CD4-positive, alpha-beta T cell treated with Interleukin-15 for 1 hour (primary cell): ENCODE measurements at regions not wholly inside any gene's neighbourhood (a gene's known extent, or its start where the extent isn't known, plus 50 kb on each side); places are given as distances from the start of the nearest gene placed in this dataset.
"Not testable (repeated sequence)": the region's sequence is repeated elsewhere in the genome, so short reads cannot be mapped to it uniquely, and the experiment has no call there.

Experiments
- DNase-seq: peaks from one replicate; pipeline ENCODE4 v3.0.0-alpha.2; 2020

DNA sequence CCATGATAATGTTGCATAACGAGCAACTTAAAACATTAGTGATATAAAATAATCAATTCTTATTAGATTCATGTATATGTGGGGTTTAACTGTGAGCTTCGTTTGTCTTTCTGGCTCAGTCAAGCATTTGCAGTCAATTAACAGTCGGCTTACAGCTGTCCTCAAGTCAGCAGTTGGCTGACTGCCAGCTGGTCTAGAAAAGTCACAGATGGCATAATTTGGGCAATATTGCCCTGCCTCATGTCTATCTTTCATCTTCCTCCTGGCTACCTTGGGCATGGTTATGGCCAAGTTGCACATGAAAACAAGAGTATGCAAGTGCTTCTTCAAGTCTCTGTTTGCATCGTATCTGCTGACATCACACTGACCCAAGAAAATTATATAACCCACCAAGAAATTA, 186.1 kb upstream of the ZWINT start:
- DNase-seq, result no peak

DNA sequence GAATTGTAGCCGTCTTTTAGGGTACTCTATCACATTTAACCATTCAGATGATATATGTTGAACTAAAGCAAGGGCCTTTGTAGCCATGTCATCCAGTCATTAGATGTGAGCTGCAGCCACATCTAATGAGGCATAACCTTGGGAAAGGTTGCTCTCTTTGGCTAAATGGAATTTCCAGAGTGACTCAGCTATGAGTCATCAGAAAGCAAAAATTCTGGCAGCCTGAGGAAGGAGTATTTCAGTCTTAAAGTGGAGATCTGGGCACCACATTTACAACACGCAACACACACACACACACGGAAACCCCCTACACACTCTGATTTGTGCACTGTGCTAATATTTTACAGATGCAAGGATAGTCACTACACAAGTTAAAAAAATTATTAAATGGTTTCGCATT, 176.9 kb upstream of the ZWINT start:
- DNase-seq, result no peak

DNA sequence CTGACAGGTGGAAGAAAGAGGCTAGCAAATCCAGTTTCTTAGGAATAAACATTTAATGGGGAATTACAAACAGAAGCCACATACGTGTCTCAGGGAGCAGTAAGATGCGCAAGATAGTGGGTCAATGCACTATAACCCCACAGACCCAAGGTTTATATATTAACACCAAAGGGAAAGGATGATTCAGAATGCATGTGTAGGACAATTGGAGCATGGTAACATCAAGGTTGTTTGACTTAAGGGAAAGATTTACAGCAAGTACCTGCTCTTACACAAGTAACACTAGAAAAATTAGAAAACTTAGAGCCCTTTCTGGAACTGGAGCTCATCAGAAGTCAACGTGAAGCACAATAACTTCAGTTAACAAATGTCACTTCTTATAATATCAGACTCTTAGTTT, 161.1 kb upstream of the ZWINT start:
- no peak for DNase-seq

DNA sequence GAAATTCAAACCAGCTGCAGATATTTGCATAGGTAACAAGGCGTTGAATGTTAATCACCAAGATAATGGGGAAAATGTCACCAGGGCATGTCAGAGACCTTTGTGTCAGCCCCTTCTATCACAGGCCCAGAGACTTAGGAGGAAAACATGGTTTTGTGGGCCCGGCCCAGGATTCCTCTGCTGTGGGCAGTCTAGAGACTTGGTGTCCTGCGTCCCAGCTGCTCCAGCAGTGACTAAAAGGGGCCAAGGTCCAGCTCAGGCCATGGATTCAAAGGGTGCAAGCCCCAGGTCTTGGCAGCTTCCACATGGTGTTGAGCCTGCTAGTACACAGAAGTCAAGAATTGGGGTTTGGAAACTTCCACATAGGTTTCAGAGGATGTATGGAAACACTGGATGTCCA, 147.5 kb upstream of the ZWINT start:
- no peak for DNase-seq

DNA sequence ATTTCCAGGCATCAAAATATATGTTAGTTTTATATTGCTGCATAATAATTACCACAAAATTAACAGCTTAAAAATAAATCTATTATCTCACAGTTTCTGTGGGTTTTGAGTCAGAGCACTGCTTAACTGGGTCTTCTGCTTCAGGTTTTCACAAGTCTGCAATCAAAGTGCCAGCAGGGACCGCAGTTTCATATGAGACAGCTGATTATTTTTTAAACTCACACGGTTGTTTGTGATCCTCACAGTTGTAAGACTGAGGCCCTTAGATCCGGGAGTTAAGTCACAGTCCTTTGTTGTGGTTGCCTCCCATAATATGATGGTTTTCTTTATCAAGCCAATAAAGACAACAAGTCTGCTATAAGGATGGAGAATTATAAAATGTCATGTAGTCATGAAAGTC, 146.0 kb upstream of the ZWINT start:
- no peak for DNase-seq

DNA sequence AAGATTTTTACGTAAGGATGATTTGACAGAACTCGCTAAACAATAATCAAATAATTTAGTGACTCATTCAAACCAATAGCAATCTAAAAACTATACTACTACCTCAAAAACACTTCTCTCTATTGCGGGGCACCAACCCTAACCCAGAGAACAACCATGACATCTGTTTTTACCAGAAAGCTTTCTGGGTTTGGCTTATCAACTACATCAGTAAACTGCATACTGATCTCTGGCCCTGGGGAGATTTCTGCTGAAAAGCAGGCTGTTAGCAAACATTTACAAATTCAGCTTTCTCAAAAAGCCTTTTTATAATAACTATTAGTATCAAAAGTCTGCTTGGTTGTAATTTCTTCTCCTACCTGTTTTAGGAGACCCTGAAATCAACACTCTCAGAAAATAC, 144.5 kb upstream of the ZWINT start:
- no peak for DNase-seq

DNA sequence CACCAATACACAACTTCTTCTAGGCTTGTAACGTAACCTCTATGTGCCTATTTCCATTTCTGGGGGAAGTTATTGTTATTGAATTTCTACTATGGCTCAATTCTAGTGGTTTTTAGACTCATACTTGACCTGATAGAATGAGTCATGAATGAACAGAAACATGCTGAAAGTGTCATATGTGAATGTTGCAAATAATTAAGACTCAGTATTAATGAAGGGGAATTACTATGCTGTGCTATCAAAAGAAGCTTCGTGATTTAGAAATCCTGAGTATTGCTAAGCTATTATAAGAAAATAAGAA, 135.1 kb upstream of the ZWINT start:
- no peak for DNase-seq

DNA sequence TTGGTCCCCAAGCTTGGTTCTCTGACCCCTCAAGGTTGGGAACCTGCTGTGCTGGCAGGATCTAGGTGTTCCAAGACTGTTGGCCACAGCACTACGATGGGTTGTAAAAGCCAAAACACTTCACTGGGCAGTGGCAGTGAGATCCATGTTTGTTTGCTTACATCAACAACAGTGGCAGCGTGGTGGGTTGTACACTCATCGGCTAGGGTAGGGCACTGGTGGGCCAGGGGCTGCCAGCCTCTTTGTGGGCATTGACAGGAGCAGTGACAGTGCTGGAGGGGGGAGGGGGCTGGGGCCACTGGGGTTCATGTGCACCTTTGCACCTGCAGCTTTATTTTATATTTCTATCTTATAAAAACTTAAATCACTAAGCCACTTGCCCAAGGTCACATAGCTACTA, 126.7 kb upstream of the ZWINT start:
- no peak for DNase-seq

DNA sequence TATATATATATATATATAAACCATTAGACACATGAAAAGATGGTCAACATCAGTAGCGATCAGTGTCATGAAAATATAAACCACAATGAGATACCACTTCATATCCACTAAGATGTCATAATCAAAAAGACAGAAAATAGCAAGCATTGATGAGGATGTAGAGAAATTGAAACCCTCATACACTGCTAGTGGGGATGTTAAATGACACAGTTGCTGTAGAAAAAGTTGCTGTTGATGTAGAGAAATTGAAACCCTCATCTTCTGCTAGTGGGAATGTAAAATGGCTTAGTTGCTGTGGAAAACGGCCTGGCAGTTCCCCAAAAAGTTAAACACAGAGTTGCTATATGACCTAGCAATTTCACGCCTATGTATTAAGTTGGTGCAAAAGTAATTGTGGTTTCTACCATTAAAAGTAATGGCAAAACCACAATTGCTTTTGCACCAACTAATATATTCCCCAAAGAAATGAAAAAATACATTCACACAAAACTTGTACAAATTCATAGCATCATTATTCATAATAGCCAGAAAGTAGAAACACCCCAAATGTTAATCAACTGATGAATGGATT, 120.5 kb upstream of the ZWINT start:
- no peak for DNase-seq

DNA sequence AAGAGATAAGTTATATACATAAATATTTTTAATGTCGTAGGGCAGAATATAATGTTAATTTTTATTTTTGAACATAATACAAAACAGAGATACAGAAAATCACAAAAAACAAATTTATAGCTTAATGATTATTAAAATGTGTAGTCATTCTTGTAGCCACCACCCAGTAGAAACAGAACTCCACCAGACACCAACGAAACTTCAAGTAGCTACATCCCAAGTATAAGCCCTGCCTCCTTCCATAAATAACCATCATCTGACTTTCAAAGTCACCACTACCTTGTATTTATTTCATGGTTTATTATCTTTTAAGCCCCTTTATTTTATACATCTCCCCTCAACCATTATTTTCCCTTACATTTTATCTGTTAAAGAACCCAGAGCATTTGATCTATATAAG, 111.9 kb upstream of the ZWINT start:
- no peak for DNase-seq

DNA sequence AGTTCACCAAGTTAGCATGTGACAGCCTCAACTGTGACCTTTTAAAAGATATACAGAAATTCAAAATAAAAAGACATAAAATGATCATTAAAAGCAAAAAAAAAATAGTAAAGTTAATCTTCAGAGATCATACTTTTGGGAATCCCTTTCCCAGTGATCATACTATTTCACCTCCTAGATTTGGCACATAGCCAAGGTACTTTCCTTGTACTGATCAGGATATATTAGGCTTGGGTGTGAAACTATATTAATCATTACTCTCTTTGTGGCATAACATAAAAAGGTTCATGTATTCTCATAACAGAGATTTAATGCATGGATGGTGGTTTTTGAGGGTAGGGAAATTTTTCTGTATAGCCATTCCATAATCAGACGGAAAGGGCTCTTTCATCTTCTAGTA, 109.6 kb upstream of the ZWINT start:
- DNase-seq, result no peak

DNA sequence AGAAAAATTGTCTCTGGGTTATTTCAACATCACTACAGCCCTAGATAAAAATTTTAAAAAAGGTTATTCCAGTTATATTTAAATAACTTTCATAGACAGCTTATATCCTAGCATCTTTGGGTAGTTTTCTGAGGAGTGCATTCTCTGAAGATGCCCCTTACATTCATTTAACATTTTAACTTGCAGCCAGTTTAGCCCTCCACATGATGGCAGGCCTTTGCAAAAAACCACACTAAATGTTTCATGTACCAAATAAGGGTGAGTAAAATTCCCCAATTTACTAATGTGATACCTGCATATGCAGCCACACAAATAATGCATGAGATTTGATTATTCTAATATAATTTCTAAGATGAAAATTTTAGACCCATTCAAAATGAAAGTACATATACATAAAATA, 108.4 kb upstream of the ZWINT start:
- DNase-seq, result no peak

DNA sequence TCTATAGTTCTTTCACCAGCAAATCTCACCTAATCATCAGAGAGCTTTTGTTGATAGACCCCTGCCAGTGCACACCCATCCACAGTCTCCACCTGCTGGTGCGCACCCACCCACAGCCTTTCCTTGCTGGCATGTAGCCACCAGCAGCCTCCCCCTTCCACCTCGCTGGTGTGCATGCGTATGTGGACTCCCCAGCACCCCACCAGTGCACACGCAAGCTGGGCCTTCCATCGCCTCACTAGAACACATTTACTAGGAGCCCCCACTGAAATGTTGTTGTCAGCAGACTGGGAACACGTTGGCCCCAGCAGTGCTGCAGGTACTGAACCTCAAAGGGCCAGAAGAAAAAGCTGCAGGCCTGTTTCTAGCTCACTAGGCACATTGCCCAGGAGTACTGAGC, 104.9 kb upstream of the ZWINT start:
- DNase-seq, result no peak

DNA sequence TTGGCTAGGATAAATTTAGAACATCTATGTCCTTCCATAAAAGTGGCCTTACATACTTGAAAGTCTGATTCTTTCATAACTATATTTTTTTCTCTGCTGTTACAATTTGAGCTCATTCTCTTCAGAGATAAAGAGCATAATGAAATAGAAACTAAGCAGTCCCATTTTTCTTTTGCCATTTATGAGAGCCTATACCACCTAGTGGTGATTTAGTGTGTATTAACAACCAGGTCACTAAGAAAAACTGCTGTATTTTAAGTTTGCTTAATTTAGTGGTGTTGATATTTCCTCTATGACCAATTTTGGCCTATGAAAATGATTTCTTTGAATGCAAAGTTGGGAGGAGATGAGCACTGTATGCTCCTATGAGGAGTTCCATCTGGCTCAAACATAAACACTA, 88.7 kb upstream of the ZWINT start:
- DNase-seq, result no peak

DNA sequence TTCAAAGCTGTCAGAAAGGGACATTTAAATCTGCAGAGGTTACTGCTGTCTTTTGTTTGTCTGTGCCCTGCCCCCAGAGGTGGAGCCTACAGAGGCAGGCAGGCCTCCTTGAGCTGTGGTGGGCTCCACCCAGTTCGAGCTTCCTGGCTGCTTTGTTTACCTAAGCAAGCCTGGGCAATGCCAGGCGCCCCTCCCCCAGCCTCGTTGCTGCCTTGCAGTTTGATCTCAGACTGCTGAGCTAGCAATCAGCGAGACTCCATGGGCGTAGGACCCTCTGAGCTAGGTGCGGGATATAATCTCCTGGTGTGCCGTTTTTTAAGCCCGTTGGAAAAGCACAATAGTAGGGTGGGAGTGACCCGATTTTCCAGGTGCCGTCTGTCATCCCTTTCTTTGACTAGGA, 86.6 kb upstream of the ZWINT start:
- DNase-seq, result not testable (repeated sequence)

DNA sequence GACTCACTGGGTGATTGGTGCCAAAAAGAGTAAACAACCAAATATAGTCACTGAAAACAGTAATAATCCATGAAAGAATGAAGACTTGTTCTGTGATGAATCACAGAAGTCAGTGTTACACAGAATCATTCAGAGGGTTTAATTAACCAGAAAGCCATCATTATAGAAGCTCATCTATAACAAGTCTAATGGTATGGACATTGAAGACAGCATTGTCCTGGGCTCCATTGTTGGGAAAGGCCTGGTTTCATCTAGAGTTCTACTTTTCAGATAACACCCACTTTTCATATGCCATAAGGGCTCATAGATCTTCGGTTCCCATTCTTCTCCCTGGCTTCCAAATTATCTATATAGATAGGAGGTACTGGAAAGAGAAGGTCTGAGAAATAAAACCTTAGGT, 80.3 kb upstream of the ZWINT start:
- DNase-seq, result not testable (repeated sequence)
